ENCODE measurements at regions not wholly inside any gene's neighbourhood (a gene's known extent, or its start where the extent isn't known, plus 50 kb on each side); places are given as distances from the start of the nearest gene placed in this dataset.
A peak's percentile ranks its signal among the peaks of the same experiment; 100 is the strongest.

GRCh38 chr4:3706111-3706511 is 60.1 kb upstream of the ADRA2C start:
- H3K27me3 ChIP-seq = peaks cover 40% of the 10 kb centered on the region
- no peak for ATAC-seq
- no peaks in the 10 kb centered on the region for H3K4me1 ChIP-seq

DNA sequence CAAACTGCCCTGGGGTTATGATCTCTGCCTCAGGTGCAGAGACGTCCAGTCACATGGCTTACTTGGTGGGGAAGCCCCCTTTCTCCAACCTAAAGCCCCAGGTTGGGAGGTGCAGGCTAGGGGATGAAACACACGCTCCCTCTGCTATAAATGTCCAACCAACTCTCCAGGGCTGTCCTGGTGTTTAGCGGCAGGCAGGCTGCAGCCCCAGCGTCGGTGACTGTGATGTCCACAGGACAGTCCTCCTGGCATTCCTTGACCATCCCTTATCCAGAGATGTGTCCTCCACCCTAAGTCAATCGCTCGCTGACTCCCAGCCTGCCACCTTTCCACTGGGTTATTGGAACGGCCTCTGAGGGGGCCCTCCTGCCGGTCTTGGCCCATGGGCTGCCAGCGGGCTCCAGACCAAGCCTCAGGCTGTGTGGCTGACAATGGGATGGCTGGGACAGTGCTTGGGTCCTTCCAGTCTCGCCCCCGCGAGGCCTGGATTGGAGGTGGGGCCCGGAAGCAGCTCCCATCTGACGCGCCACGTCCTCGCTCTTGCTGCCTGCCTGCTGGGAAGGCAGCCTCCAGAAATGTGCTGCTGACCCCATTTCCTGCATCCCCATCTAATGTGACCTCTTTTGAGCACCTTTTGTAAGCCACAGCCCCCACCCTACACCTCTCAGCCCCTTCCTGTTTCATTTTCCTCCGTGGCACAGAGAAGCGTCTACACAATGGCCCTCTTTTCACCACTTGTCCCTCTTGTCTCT is 60.8 kb upstream of the ADRA2C start:
- Histone ChIP-seq H3K36me3 (no peaks in the 10 kb centered on the region), H3K4me1 (no peaks in the 10 kb centered on the region), H3K27ac (no peak overlapping the region), H3K4me3 (no peak overlapping the region), H3K9me3 (no peaks in the 10 kb centered on the region), H3K27me3 (peaks cover 45% of the 10 kb centered on the region)
- intact Hi-C loops (cut with DNase I) = no loop called here
- DNase-seq = peak; percentile 55
- TF ChIP-seq, protein P1, sequence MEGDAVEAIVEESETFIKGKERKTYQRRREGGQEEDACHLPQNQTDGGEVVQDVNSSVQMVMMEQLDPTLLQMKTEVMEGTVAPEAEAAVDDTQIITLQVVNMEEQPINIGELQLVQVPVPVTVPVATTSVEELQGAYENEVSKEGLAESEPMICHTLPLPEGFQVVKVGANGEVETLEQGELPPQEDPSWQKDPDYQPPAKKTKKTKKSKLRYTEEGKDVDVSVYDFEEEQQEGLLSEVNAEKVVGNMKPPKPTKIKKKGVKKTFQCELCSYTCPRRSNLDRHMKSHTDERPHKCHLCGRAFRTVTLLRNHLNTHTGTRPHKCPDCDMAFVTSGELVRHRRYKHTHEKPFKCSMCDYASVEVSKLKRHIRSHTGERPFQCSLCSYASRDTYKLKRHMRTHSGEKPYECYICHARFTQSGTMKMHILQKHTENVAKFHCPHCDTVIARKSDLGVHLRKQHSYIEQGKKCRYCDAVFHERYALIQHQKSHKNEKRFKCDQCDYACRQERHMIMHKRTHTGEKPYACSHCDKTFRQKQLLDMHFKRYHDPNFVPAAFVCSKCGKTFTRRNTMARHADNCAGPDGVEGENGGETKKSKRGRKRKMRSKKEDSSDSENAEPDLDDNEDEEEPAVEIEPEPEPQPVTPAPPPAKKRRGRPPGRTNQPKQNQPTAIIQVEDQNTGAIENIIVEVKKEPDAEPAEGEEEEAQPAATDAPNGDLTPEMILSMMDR (IDR thresholded peaks at IDR 0.05) = no peak
- no peak for ATAC-seq

More at GRCh38 chr4:3706111-3706511, 60.1 kb upstream of the ADRA2C start:
- TF ChIP-seq, protein P1 (IDR thresholded peaks at IDR 0.05) = no peak
- intact Hi-C loops (cut with DNase I) = no loop called here
- peak; percentile 47 for DNase-seq
- H3K4me3 ChIP-seq = no peak overlapping the region
- H3K27ac ChIP-seq = no peak overlapping the region
- H3K36me3 ChIP-seq = no peaks in the 10 kb centered on the region
- no peaks in the 10 kb centered on the region for H3K9me3 ChIP-seq

GRCh38 chr4:3704669-3705068 is 61.5 kb upstream of the ADRA2C start:
- Histone ChIP-seq H3K36me3 (no peaks in the 10 kb centered on the region), H3K9me3 (no peaks in the 10 kb centered on the region), H3K27ac (no peak overlapping the region), H3K4me1 (no peaks in the 10 kb centered on the region), H3K27me3 (peaks cover 47% of the 10 kb centered on the region), H3K4me3 (no peak overlapping the region)
- intact Hi-C loops (cut with DNase I) = no loop called here
- peak; percentile 26 for DNase-seq
- TF ChIP-seq, protein P1 (IDR thresholded peaks at IDR 0.05) = no peak
- ATAC-seq = no peak

DNA sequence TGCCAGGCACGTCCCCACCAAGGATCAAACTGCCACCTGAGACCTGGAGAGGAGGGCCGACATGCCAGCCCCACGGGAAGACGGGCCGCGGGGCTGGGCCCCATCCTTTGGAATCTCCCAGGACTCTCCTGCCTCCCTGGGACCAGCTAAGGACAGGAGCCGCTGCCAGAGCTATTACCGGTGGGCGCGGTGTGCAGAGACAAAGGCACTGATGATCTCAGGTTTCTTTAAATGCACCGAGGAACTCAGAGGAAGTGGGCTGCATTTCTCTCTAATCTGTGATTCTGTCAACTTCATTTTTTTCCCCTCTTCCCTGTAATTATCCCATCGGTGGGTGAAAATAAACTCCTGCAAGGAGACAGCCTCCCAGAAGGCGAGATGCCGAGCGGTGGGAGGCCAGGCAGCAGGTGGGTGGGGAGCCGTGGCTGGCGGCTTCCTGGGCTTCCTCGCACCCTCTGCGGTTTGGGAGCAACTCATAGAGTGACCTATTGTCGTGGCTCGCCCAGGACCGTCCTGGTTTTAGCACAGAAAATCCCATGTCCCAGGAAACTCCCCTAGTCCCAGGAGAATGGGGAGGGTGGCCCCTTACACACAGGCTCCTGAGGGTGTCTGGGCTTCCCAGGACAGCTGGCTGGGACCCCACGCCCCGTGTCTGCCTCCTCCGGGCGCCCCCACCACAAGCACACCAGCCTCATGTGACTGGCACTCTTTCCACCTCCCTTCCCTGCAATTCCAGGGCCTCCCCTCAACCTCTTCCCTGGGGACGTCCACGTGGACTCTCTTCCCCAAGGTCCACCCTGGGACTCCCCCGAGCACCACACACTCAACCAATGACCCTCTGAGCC is 62.3 kb upstream of the ADRA2C start:
- intact Hi-C loops (cut with DNase I) = no loop called here
- Histone ChIP-seq H3K4me3 (no peak overlapping the region), H3K27ac (no peak overlapping the region), H3K4me1 (no peaks in the 10 kb centered on the region), H3K9me3 (no peaks in the 10 kb centered on the region), H3K27me3 (peaks cover 47% of the 10 kb centered on the region), H3K36me3 (no peaks in the 10 kb centered on the region)
- TF ChIP-seq, protein P1 (IDR thresholded peaks at IDR 0.05) = no peak
- DNase-seq = peak; percentile 55
- ATAC-seq = no peak

GRCh38 chr4:3703343-3703676 is 62.9 kb upstream of the ADRA2C start:
- DNase-seq (no peak), ATAC-seq (no peak)
- TF ChIP-seq, protein P1 (IDR thresholded peaks at IDR 0.05) = no peak
- no peak overlapping the region for H3K4me3 ChIP-seq
- no peak overlapping the region for H3K27ac ChIP-seq
- H3K4me1 ChIP-seq = no peaks in the 10 kb centered on the region
- intact Hi-C loops (cut with DNase I) = no loop called here
- no peaks in the 10 kb centered on the region for H3K36me3 ChIP-seq
- no peaks in the 10 kb centered on the region for H3K9me3 ChIP-seq
- H3K27me3 ChIP-seq = peaks cover 47% of the 10 kb centered on the region
